Mesenchymal stem cell (in vitro differentiated cells and primary cell): ENCODE measurements at regions not wholly inside any gene's neighbourhood (a gene's known extent, or its start where the extent isn't known, plus 50 kb on each side); places are given as distances from the start of the nearest gene placed in this dataset.

Experiments used
- DNase-seq: peaks from one replicate; pipeline ENCODE4 v3.0.0-alpha.2; 2013
- H2AFZ ChIP-seq: one replicate; pipeline ENCODE4 v1.6.1; 2013; ENCODE audit warnings: low read depth, mild to moderate bottlenecking, control low read depth, inconsistent platforms, low read length, moderate library complexity
- H2AK5ac ChIP-seq: 2 replicates; pipeline ENCODE4 v1.6.1; 2013; ENCODE audit warnings: low read length, moderate library complexity, mild to moderate bottlenecking, inconsistent platforms; ENCODE audit not compliant: severe bottlenecking
- H2BK120ac ChIP-seq: one replicate; pipeline ENCODE4 v1.6.1; 2013; ENCODE audit warnings: low read depth, mild to moderate bottlenecking, inconsistent platforms, low read length, moderate library complexity
- H2BK12ac ChIP-seq, 2 experiments: one replicate each; pipeline ENCODE4 v1.6.1; 2013; ENCODE audit warnings: inconsistent platforms in 2 of 2, low read length in 2 of 2, mild to moderate bottlenecking in 2 of 2, moderate library complexity in 2 of 2, control low read depth in 1 of 2
- H2BK15ac ChIP-seq: one replicate; pipeline ENCODE4 v1.6.1; 2013; ENCODE audit warnings: mild to moderate bottlenecking, low read depth, inconsistent platforms; ENCODE audit not compliant: poor library complexity, severe bottlenecking
- H2BK5ac ChIP-seq: 2 replicates; pipeline ENCODE4 v1.6.1; 2013; ENCODE audit warnings: low read depth, mild to moderate bottlenecking, low read length, control low read depth, inconsistent platforms; ENCODE audit not compliant: poor library complexity, severe bottlenecking
- H3K14ac ChIP-seq, 2 experiments: one replicate each; pipeline ENCODE4 v1.6.1; 2013; ENCODE audit warnings: inconsistent platforms in 2 of 2, low read length in 2 of 2, control low read depth in 1 of 2, mild to moderate bottlenecking in 1 of 2, moderate library complexity in 1 of 2
- H3K18ac ChIP-seq, 2 experiments: one replicate each; pipeline ENCODE4 v1.6.1; 2013; ENCODE audit warnings: inconsistent platforms in 2 of 2, low read length in 2 of 2, control low read depth in 1 of 2, low read depth in 1 of 2, mild to moderate bottlenecking in 1 of 2
- H3K23ac ChIP-seq, 2 experiments: one replicate each; pipeline ENCODE4 v1.6.1; 2013; ENCODE audit warnings: inconsistent platforms in 2 of 2, low read length in 2 of 2, mild to moderate bottlenecking in 2 of 2, moderate library complexity in 2 of 2, control low read depth in 1 of 2
- H3K27ac ChIP-seq: 2 replicates; pipeline ENCODE4 v1.5.1; 2013; ENCODE audit warnings: mild to moderate bottlenecking, moderate library complexity, low read length, control low read depth, inconsistent platforms; ENCODE audit not compliant: poor library complexity, severe bottlenecking
- H3K27me3 ChIP-seq, 2 experiments: 2 replicates each; pipeline versions ENCODE4 v1.6.1 to v1.7.0; 2013; ENCODE audit warnings: low read length in 2 of 2, mild to moderate bottlenecking in 2 of 2, moderate library complexity in 2 of 2, control low read depth in 1 of 2, inconsistent platforms in 1 of 2; ENCODE audit not compliant: control insufficient read depth in 1 of 2, insufficient read depth in 1 of 2
- H3K36me3 ChIP-seq, 2 experiments: 2 replicates each; pipeline versions ENCODE4 v1.6.1 to v1.7.0; 2013; ENCODE audit warnings: low read length in 2 of 2, control low read depth in 1 of 2, inconsistent platforms in 1 of 2, low read depth in 1 of 2, mild to moderate bottlenecking in 1 of 2; ENCODE audit not compliant: insufficient read depth in 2 of 2, control insufficient read depth in 1 of 2
- H3K4ac ChIP-seq, 2 experiments: one replicate each; pipeline ENCODE4 v1.6.1; 2013; ENCODE audit warnings: inconsistent platforms in 2 of 2, low read length in 2 of 2, mild to moderate bottlenecking in 2 of 2, moderate library complexity in 2 of 2, control low read depth in 1 of 2, low read depth in 1 of 2
- H3K4me1 ChIP-seq: 2 replicates; pipeline ENCODE4 v1.6.1; 2013; ENCODE audit warnings: low read depth, low read length, control low read depth; ENCODE audit not compliant: control insufficient read depth, insufficient read depth
- H3K4me2 ChIP-seq: 2 replicates; pipeline ENCODE4 v1.6.1; 2013; ENCODE audit warnings: low read length, mild to moderate bottlenecking, inconsistent platforms; ENCODE audit not compliant: poor library complexity, severe bottlenecking
- H3K4me3 ChIP-seq, 2 experiments: 2 replicates each; pipeline versions ENCODE4 v1.5.1 to v1.7.0; 2013; ENCODE audit warnings: low read length in 2 of 2, mild to moderate bottlenecking in 2 of 2, control low read depth in 1 of 2, low read depth in 1 of 2; ENCODE audit not compliant: insufficient read depth in 1 of 2
- H3K79me1 ChIP-seq: replicated peaks from 2 replicates; pipeline ENCODE4 v1.6.1; 2013; ENCODE audit warnings: mild to moderate bottlenecking, control low read depth, low read length, inconsistent platforms; ENCODE audit not compliant: poor library complexity, severe bottlenecking
- H3K9ac ChIP-seq: 2 replicates; pipeline ENCODE4 v1.7.0; 2013; ENCODE audit warnings: mild to moderate bottlenecking, low read length, moderate library complexity
- H3K9me3 ChIP-seq: 2 replicates; pipeline ENCODE4 v1.7.0; 2013; ENCODE audit warnings: mild to moderate bottlenecking, low read length; ENCODE audit not compliant: control insufficient read depth
- H4K8ac ChIP-seq: one replicate; pipeline ENCODE4 v1.6.1; 2013; ENCODE audit warnings: inconsistent platforms, mild to moderate bottlenecking, low read length, moderate library complexity
- H4K91ac ChIP-seq: one replicate; pipeline ENCODE4 v1.6.1; 2013; ENCODE audit warnings: mild to moderate bottlenecking, low read length, inconsistent platforms
- WGBS: methylation state at CpG from one replicate; pipeline ENCODE4 v1.1.7; 2013; ENCODE audit warnings: mixed read lengths; 5-methylcytosine and 5-hydroxymethylcytosine counted together

GRCh38 chr5:173733831-173734501 is 117.5 kb upstream of the BOD1 start:
- no peaks in the 10 kb centered on the region for H3K36me3 ChIP-seq
- H4K8ac ChIP-seq, result no peak overlapping the region
- no peak overlapping the region for H2BK5ac ChIP-seq
- no peak overlapping the region for H3K27ac ChIP-seq
- no peak overlapping the region for H2BK12ac ChIP-seq
- H2AK5ac ChIP-seq, result no peak overlapping the region
- H2BK15ac ChIP-seq, result peak overlapping the region; percentile 26
- H3K4me3 ChIP-seq, result no peak overlapping the region
- no peak for DNase-seq
- no peak overlapping the region for H3K23ac ChIP-seq
- H3K9ac ChIP-seq, result no peak overlapping the region
- no peaks in the 10 kb centered on the region for H3K79me1 ChIP-seq
- H3K27me3 ChIP-seq, result peaks cover 4 to 37% of the 10 kb centered on the region in 2 experiments
- H3K14ac ChIP-seq, result no peak overlapping the region
- H3K4me2 ChIP-seq, result no peak overlapping the region
- H3K18ac ChIP-seq, result no peak overlapping the region
- no peak overlapping the region for H4K91ac ChIP-seq
- no peak overlapping the region for H2BK120ac ChIP-seq
- WGBS, result 91% methylated on average over 18 of the region's 18 CpGs
- no peaks in the 10 kb centered on the region for H3K9me3 ChIP-seq
- no peak overlapping the region for H2AFZ ChIP-seq
- H3K4ac ChIP-seq, result no peak overlapping the region
- H3K4me1 ChIP-seq, result peaks cover 8% of the 10 kb centered on the region

- Histone ChIP-seq H3K23ac (no peak overlapping the region), H4K8ac (no peak overlapping the region), H3K27ac (no peak overlapping the region), H3K9me3 (no peaks in the 10 kb centered on the region), H2AK5ac (no peak overlapping the region), H3K14ac (no peak overlapping the region), H2AFZ (no peak overlapping the region), H3K36me3 (no peaks in the 10 kb centered on the region), H3K4ac (no peak overlapping the region), H4K91ac (no peak overlapping the region), H3K4me1 (peaks cover 9% of the 10 kb centered on the region), H3K4me3 (no peak overlapping the region), H2BK12ac (no peak overlapping the region), H3K9ac (no peak overlapping the region), H3K4me2 (no peak overlapping the region), H3K18ac (no peak overlapping the region), H2BK5ac (no peak overlapping the region), H2BK15ac (no peak overlapping the region), H3K79me1 (no peaks in the 10 kb centered on the region), H3K27me3 (peaks cover 0 to 29% of the 10 kb centered on the region in 2 experiments), H2BK120ac (no peak overlapping the region)
- no peak for DNase-seq
- WGBS, result 96% methylated on average over 8 of the region's 10 CpGs
Measured at GRCh38 chr5:173734716-173735115, 118.3 kb upstream of the BOD1 start.

- H3K23ac ChIP-seq, result no peak overlapping the region
- peaks cover 0 to 26% of the 10 kb centered on the region in 2 experiments for H3K27me3 ChIP-seq
- H3K9me3 ChIP-seq, result no peaks in the 10 kb centered on the region
- no peak overlapping the region for H2AK5ac ChIP-seq
- WGBS, result 63% methylated on average over 11 of the region's 11 CpGs
- H2BK15ac ChIP-seq, result no peak overlapping the region
- no peak overlapping the region for H3K27ac ChIP-seq
- no peak overlapping the region for H3K9ac ChIP-seq
- no peaks in the 10 kb centered on the region for H3K36me3 ChIP-seq
- no peak overlapping the region for H3K4ac ChIP-seq
- H3K18ac ChIP-seq, result no peak overlapping the region
- DNase-seq, result no peak
- H3K4me1 ChIP-seq, result peaks cover 9% of the 10 kb centered on the region
- H2BK12ac ChIP-seq, result no peak overlapping the region
- H3K14ac ChIP-seq, result no peak overlapping the region
- no peak overlapping the region for H2BK120ac ChIP-seq
- H4K8ac ChIP-seq, result no peak overlapping the region
- no peaks in the 10 kb centered on the region for H3K79me1 ChIP-seq
- H2BK5ac ChIP-seq, result no peak overlapping the region
- no peak overlapping the region for H2AFZ ChIP-seq
- H3K4me3 ChIP-seq, result no peak overlapping the region
- no peak overlapping the region for H4K91ac ChIP-seq
- H3K4me2 ChIP-seq, result no peak overlapping the region
Measured at GRCh38 chr5:173735184-173735583, 118.7 kb upstream of the BOD1 start.

GRCh38 chr5:173735691-173736090 is 119.2 kb upstream of the BOD1 start:
- H3K23ac ChIP-seq, result no peak overlapping the region
- no peak overlapping the region for H2BK120ac ChIP-seq
- no peaks in the 10 kb centered on the region for H3K9me3 ChIP-seq
- peaks cover 0 to 26% of the 10 kb centered on the region in 2 experiments for H3K27me3 ChIP-seq
- no peak overlapping the region for H4K8ac ChIP-seq
- no peak overlapping the region for H2BK12ac ChIP-seq
- no peak overlapping the region for H3K4me3 ChIP-seq
- H3K18ac ChIP-seq, result no peak overlapping the region
- H3K36me3 ChIP-seq, result no peaks in the 10 kb centered on the region
- 81% methylated on average over 2 of the region's 5 CpGs for WGBS
- H2BK15ac ChIP-seq, result no peak overlapping the region
- no peak overlapping the region for H3K9ac ChIP-seq
- no peak overlapping the region for H3K4me2 ChIP-seq
- no peak overlapping the region for H2AFZ ChIP-seq
- no peak for DNase-seq
- H4K91ac ChIP-seq, result no peak overlapping the region
- no peak overlapping the region for H3K14ac ChIP-seq
- no peaks in the 10 kb centered on the region for H3K79me1 ChIP-seq
- no peak overlapping the region for H3K4ac ChIP-seq
- no peak overlapping the region for H2AK5ac ChIP-seq
- H3K27ac ChIP-seq, result no peak overlapping the region
- H3K4me1 ChIP-seq, result peaks cover 9% of the 10 kb centered on the region
- no peak overlapping the region for H2BK5ac ChIP-seq
